GM18498 (cell line): ENCODE measurements at regions not wholly inside any gene's neighbourhood (a gene's known extent, or its start where the extent isn't known, plus 50 kb on each side); places are given as distances from the start of the nearest gene placed in this dataset.

Source experiments
- ATAC-seq: cut with Tn5 transposase; IDR thresholded peaks from one replicate; pipeline ENCODE4 v1.9.1; 2021; ENCODE audit warnings: mild to moderate bottlenecking, moderate library complexity; ENCODE audit not compliant: unreplicated experiment

GRCh38 chr7:25496476-25497368 is 268.4 kb upstream of the NPVF start:
- peak; percentile 80 for ATAC-seq

GRCh38 chr7:25500393-25500921 is 272.2 kb upstream of the NPVF start:
- no peak for ATAC-seq

GRCh38 chr7:25503306-25503705 is 275.0 kb upstream of the NPVF start:
- ATAC-seq, result no peak

- ATAC-seq, result no peak
Observed at GRCh38 chr7:25512061-25512687, 283.9 kb upstream of the NPVF start.

- ATAC-seq, result no peak
Observed at GRCh38 chr7:25515633-25516275, 287.5 kb upstream of the NPVF start.

DNA sequence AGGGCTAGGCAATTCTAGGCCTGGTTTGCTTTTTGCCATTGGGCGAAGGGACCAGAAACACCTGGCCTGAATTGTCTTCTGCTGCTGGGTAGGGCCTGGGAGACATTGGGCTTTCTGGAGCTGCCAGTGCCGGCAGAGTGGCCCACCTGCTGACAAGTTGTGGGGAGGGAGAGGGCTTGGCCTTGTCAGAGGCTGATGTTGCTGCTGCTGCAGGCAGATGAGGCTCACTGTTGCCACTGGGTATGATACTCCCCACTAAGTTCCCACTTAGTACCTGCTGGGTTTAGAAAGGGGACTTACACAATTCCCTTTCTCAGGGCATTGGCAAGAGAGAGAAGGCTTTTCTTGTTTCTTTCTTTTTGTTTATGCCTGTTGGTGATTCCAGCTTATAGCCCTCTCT is 289.6 kb upstream of the NPVF start:
- ATAC-seq, result no peak

DNA sequence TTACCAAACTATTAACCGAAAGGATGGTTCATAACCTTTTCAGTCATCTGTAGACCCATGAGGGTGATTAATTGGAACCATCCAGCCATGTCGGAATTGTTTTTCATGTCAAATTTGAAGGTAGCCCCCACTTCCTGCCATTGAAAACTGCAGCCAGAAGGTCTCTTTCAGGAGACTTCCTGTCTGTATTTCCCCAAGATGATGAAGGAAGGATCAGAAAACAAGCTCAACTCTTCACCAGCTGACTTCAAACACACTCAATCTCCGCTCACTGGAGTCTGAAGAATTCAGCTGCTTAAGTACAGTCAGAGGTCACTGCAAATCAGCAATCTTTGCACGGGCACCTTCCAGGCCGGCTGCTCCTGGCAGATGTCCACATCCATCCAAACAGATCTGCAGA is 291.7 kb upstream of the NPVF start:
- ATAC-seq, result no peak

DNA sequence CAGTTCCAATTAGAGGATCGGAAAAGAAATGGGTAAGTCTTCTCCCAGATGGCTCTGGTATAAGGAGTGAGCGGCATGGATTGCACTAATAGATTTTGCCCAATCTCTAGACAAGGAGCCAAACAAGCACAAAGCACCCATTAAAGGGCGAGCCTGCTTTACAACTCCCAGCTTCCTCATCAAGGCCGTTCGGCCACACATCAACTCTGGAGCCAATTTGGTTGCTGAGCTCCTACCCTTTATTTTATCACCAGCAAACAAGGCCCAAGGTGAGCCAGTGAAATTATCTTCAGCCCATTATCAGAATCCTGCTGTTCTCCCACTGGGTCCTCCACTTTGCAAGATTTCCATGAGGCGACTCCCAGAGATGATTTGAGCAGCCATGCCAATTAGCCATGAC is 292.2 kb upstream of the NPVF start:
- ATAC-seq, result no peak

DNA sequence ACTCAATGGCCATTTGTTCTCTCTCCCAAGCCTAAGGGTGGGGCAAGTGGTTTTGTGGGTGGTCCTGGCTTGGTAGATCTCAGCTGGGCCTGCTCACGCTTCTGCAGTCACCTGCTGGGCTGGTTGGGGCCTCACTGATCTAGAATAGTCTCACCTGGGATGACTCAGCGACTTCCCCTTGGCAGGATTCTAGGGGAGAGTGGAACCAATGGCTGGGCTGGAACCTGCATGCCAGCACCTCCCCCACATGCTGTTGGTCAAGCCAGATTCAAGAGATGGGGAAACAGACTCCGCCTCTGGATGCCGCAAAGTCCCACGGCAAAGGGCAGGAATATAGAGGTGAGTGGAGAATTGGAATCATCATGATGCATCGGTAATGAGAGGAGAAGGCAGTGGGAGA is 292.9 kb upstream of the NPVF start:
- ATAC-seq, result no peak

DNA sequence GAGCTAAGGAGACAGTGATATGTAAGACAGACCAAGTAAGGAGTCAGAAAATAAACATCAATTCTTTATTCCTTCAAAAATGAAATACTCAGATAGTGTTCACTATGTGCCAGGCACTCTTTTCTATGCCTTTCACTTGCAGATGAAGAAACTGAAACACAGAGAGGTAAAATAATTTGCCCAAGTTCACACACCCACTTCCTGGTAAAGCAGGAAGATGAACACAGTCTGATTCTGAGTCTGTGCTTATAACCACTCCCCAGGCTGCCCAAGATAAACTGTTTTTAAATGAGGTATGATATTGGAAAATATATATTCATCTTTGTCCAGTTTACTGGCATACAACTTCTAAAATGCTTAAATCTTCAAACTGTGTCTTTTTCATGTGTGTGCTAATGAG is 294.4 kb upstream of the NPVF start:
- no peak for ATAC-seq

DNA sequence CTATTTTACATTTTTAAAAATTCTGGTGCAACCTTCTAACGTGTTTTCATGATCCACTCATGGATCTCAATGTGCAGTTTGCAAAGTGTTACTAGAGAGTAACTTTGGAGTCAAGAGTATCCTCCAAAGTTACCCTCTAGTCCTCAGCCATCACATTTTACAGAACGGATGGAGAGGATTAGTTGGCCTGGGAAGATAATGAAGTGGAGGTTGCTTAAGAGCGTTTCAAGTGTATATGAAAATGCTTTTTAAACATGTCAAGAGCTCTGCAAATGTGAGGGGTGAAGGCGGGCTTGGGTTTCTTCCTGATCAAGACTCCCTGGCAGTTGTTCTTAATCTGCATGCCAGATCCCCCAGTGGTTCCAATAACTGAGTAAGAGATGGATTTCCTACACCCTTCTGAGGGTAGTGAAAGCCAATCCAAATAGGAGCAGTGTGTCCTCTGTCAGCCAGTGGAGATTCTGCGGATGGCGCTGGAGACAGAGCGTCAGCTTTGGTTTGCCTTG is 299.4 kb upstream of the NPVF start:
- ATAC-seq, result no peak

GRCh38 chr7:25529320-25529719 is 301.0 kb upstream of the NPVF start:
- no peak for ATAC-seq

- no peak for ATAC-seq
Observed at GRCh38 chr7:25536851-25537250, 308.6 kb upstream of the NPVF start.

- no peak for ATAC-seq
Observed at GRCh38 chr7:25537662-25538375, 309.5 kb upstream of the NPVF start.

- ATAC-seq, result no peak
Observed at GRCh38 chr7:25541094-25541821, 313.0 kb upstream of the NPVF start.

DNA sequence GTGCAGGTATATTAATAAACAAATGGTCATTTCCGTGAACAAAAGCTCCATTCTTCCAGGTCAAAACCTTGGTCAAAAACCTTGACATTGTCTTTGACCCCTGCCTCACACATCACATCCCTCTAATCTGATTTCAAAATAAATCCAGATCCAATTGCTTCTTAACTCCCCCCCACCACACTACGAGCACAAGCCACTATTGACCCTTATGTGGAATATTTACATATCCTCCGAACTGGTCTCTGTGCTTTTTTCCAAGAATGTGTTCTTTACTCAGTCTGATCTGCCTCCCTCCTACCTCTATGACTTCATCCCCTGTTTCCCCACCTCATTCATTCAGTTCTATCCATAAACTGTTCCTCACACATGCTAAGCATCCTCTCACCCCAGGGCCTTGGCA is 313.6 kb upstream of the NPVF start:
- ATAC-seq, result no peak

DNA sequence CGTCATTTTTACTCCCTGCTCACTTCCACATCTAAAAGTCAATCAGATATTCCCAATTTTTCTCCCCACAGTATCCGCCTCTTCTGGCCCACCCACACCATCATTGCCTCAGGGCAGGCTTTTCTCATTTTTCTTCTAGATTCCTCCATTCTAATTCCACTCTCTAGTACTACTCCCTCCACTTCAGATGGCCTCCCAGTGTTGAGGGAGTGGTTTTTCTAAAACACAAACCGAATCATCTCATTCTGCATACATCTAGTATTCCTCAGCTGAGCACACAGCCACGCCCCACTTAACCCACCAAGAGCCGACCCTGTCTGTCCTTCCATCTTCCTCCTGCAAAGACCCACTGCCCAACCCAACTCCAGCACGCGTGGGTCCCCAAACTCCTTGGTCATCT is 314.9 kb upstream of the NPVF start:
- ATAC-seq, result no peak

GRCh38 chr7:25543798-25544197 is 315.5 kb upstream of the NPVF start:
- ATAC-seq, result no peak

DNA sequence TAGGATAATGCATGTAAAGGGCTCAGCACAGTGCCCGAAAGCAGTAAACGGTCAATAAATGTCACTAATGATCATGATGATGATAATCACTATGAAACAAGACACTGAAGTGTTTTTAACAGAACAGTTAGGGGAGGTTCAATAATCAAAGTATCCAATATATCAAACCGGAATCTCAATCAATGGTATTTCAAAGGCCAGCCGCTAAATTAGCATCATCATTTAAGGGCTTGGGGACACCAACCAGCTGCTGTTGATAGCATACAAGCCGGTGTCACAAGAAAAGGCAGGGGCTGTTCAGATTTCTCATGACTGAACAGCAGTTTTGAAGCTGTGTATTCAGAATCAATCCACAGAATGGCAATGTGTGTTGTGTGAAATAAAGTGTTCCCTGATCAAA is 316.0 kb upstream of the NPVF start:
- ATAC-seq, result no peak
